ENCODE measurements at regions not wholly inside any gene's neighbourhood (a gene's known extent, or its start where the extent isn't known, plus 50 kb on each side); places are given as distances from the start of the nearest gene placed in this dataset.

DNA sequence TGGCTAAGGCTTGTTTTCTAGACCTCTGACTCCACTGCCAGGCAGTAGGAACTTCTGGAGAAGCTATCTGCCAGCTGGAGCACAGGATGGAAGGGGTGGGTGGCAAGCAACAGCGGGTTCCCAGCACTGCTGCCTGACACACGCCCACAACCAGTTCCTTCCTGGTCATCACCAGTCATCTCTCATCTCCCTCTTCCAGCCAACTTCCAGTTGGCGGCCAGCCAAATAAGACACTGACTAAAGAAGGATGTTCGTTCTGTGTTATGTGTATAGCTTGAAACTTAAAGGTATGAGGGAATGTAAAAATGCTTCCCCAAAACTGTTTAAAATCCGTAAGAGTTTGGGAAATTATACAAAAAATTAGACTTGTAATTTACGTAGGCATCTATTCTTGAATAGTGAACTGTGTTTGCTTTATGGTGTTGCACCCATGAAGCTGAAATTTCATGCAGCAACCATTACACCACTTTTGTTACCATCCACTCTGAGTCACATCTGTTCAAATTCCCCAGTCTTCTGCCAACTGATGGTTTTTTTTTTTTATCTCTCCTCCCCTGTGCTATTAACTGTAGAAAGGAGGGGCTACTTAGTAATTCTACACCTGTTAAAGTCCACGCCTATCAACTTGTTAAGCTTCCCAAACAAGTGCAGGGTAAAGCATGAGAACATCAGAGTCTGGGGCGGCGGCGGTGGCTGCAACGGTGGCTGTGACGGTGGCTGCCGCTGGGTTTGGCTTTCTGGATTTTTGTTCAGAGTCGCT is 86.2 kb upstream of the FRY start:
- H3K36me3 ChIP-seq (ENCODE audit: control insufficient read depth, insufficient read depth, low read length): no peaks in the 10 kb centered on the region
- no TSS peak for BruUV-seq (replicated peaks)
- no peak for DNase-seq
- no peak overlapping the region for H3K4me3 ChIP-seq (ENCODE audit: low read depth, low read length)
- Mint-ChIP-seq H3K4me3 (ENCODE audit: unreplicated experiment) (no peak overlapping the region), H3K27ac (ENCODE audit: unreplicated experiment) (no peak overlapping the region), H3K9me3 (ENCODE audit: unreplicated experiment) (no peaks in the 10 kb centered on the region), H3K36me3 (ENCODE audit: insufficient read depth, unreplicated experiment) (no peaks in the 10 kb centered on the region), H3K27me3 (ENCODE audit: insufficient read depth, unreplicated experiment) (no peaks in the 10 kb centered on the region), H3K4me1 (ENCODE audit: low read depth, unreplicated experiment) (peaks cover 15% of the 10 kb centered on the region)
- no peaks in the 10 kb centered on the region for H3K4me1 ChIP-seq
- intact Hi-C loops (cut with micrococcal nuclease; ENCODE audit: unreplicated experiment): no loop called here
- ChIA-PET POLR2A (no interaction called here), CTCF (interaction anchor here (2.8 kb wide), 1 partner anchor 35 kb away, joined by 11 read pairs; no protein-coding TSS in a partner anchor)
- no peaks in the 10 kb centered on the region for H3K9me3 ChIP-seq
- no peaks in the 10 kb centered on the region for H3K27me3 ChIP-seq (replicated peaks; ENCODE audit: control insufficient read depth, insufficient read depth, low read length)
- TF ChIP-seq, protein P1, sequence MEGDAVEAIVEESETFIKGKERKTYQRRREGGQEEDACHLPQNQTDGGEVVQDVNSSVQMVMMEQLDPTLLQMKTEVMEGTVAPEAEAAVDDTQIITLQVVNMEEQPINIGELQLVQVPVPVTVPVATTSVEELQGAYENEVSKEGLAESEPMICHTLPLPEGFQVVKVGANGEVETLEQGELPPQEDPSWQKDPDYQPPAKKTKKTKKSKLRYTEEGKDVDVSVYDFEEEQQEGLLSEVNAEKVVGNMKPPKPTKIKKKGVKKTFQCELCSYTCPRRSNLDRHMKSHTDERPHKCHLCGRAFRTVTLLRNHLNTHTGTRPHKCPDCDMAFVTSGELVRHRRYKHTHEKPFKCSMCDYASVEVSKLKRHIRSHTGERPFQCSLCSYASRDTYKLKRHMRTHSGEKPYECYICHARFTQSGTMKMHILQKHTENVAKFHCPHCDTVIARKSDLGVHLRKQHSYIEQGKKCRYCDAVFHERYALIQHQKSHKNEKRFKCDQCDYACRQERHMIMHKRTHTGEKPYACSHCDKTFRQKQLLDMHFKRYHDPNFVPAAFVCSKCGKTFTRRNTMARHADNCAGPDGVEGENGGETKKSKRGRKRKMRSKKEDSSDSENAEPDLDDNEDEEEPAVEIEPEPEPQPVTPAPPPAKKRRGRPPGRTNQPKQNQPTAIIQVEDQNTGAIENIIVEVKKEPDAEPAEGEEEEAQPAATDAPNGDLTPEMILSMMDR (IDR thresholded peaks at IDR 0.05; ENCODE audit: insufficient read depth in 1 of 2, low read depth in 1 of 2, low read length in 1 of 2, severe bottlenecking in 1 of 2, unreplicated experiment in 1 of 2): no peak

DNA sequence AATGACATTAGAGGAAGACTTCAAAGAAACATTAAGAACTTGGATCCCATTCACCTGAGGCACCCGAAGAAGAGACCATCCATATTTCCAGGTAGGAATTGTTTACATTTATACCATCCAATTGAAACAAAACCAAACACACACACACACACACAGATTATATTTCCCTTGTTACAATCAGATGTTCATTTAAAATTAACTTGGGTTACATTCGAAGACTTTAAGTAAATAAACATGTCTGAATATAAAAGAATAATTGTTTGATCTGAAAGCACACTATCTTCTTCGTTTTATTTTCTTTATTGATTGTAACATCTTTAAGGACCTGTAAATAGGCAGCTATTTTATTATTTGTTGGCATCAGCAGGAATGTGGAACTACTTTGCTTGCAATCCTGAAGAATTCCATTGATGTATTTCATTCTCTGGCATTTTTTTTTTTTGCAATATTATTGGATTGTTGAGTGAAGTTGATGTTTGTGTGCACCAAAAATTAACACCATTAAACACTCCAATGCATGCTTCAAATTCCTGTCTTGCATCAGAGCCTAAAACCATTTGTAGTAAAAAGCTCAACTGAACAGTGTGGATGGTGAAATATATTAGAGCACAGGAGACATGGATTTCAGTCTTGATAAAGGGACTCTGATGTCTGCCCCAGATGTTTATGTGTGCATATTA is 85.3 kb upstream of the FRY start:
- intact Hi-C loops (cut with micrococcal nuclease; ENCODE audit: unreplicated experiment): no loop called here
- no peaks in the 10 kb centered on the region for H3K9me3 Mint-ChIP-seq (ENCODE audit: unreplicated experiment)

DNA sequence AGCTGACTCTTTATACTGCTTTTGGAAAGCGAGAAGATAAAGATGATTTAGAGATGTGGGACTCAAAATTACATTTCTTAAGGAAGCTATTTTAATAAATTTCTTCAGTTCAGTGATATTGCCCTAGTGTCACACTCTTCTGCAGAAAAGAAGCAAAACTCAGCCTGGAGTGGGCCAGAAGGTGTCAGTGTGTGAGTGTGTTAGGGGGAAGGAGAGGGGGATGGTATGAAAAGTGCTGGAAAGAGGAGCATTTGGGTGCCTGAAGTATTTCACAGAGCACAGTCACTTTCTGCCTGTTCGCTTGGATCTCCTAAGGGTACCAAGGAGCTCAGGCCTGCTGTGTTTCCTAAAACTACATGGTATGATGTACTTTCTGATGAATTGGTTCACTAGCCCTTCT is 84.5 kb upstream of the FRY start:
- no peak for DNase-seq
- ChIA-PET POLR2A (no interaction called here), CTCF (interaction anchor here (0.7 to 2.8 kb wide), 2 partner anchors 20 to 37 kb away, joined by 3 to 11 read pairs; no protein-coding TSS in a partner anchor)
- BruUV-seq (replicated peaks): no TSS peak
- intact Hi-C loops (cut with micrococcal nuclease; ENCODE audit: unreplicated experiment): no loop called here
- Histone ChIP-seq H3K4me1 (no peaks in the 10 kb centered on the region), H3K4me3 (ENCODE audit: low read depth, low read length) (no peak overlapping the region), H3K9me3 (no peaks in the 10 kb centered on the region), H3K27me3 (replicated peaks; ENCODE audit: control insufficient read depth, insufficient read depth, low read length) (no peaks in the 10 kb centered on the region), H3K36me3 (ENCODE audit: control insufficient read depth, insufficient read depth, low read length) (no peaks in the 10 kb centered on the region)
- TF ChIP-seq, protein P1 (IDR thresholded peaks at IDR 0.05; ENCODE audit: insufficient read depth in 1 of 2, low read depth in 1 of 2, low read length in 1 of 2, severe bottlenecking in 1 of 2, unreplicated experiment in 1 of 2): peak in 1 of 2 experiments; percentile 1
- H3K27me3 Mint-ChIP-seq (ENCODE audit: insufficient read depth, unreplicated experiment): no peaks in the 10 kb centered on the region
- H3K36me3 Mint-ChIP-seq (ENCODE audit: insufficient read depth, unreplicated experiment): no peaks in the 10 kb centered on the region
- peaks cover 15% of the 10 kb centered on the region for H3K4me1 Mint-ChIP-seq (ENCODE audit: low read depth, unreplicated experiment)
- peak overlapping the region; percentile 24 for H3K27ac Mint-ChIP-seq (ENCODE audit: unreplicated experiment)
- H3K9me3 Mint-ChIP-seq (ENCODE audit: unreplicated experiment): no peaks in the 10 kb centered on the region
- H3K4me3 Mint-ChIP-seq (ENCODE audit: unreplicated experiment): no peak overlapping the region

More for the DNA sequence above, 85.3 kb upstream of the FRY start:
- Histone ChIP-seq H3K4me3 (ENCODE audit: low read depth, low read length) (no peak overlapping the region), H3K27me3 (replicated peaks; ENCODE audit: control insufficient read depth, insufficient read depth, low read length) (no peaks in the 10 kb centered on the region), H3K9me3 (no peaks in the 10 kb centered on the region), H3K36me3 (ENCODE audit: control insufficient read depth, insufficient read depth, low read length) (no peaks in the 10 kb centered on the region), H3K4me1 (no peaks in the 10 kb centered on the region)
- H3K27me3 Mint-ChIP-seq (ENCODE audit: insufficient read depth, unreplicated experiment): no peaks in the 10 kb centered on the region
- H3K4me3 Mint-ChIP-seq (ENCODE audit: unreplicated experiment): no peak overlapping the region
- BruUV-seq (replicated peaks): no TSS peak
- CTCF ChIA-PET: interaction anchor here (0.7 to 2.8 kb wide), 2 partner anchors 14 to 36 kb away, joined by 3 to 11 read pairs; no protein-coding TSS in a partner anchor
- H3K27ac Mint-ChIP-seq (ENCODE audit: unreplicated experiment): no peak overlapping the region
- TF ChIP-seq, protein P1 (IDR thresholded peaks at IDR 0.05; ENCODE audit: insufficient read depth in 1 of 2, low read depth in 1 of 2, low read length in 1 of 2, severe bottlenecking in 1 of 2, unreplicated experiment in 1 of 2): no peak
- no peaks in the 10 kb centered on the region for H3K36me3 Mint-ChIP-seq (ENCODE audit: insufficient read depth, unreplicated experiment)
- DNase-seq: no peak
- H3K4me1 Mint-ChIP-seq (ENCODE audit: low read depth, unreplicated experiment): peaks cover 15% of the 10 kb centered on the region
- POLR2A ChIA-PET: interaction anchor here (0.6 to 0.7 kb wide), 2 partner anchors 482 to 992 kb away, joined by 3 to 6 read pairs; no protein-coding TSS in a partner anchor

Data from Caco-2 (cell line).